ENCODE measurements at regions not wholly inside any gene's neighbourhood (a gene's known extent, or its start where the extent isn't known, plus 50 kb on each side); places are given as distances from the start of the nearest gene placed in this dataset.

GRCh38 chr6:124882579-124883393 lies 79.5 kb upstream of the RNF217 start:
- TF ChIP-seq CTCF (IDR thresholded peaks at IDR 0.05) (no peak), POLR2A (IDR thresholded peaks at IDR 0.05) (no peak), POLR2AphosphoS5 (IDR thresholded peaks at IDR 0.05) (no peak)

All from breast epithelium (tissue), 3 donors.